AG04450 (cell line): ENCODE measurements at regions not wholly inside any gene's neighbourhood (a gene's known extent, or its start where the extent isn't known, plus 50 kb on each side); places are given as distances from the start of the nearest gene placed in this dataset.

Experiments used
- CTCF ChIA-PET: fragments of 300-600, 350-600 bp; formaldehyde crosslinking; extraction: SDS; loops from one replicate; lab custom pipeline; 2022; ENCODE audit warnings: antibody characterized with exemption, inconsistent platforms; lab: Charles Lee
- POLR2A ChIA-PET: fragments of 350-600 bp; formaldehyde crosslinking; extraction: SDS; loops from one replicate; lab custom pipeline; 2021; ENCODE audit warnings: antibody characterized with exemption, inconsistent platforms; lab: Yijun Ruan, JAX
- DNase-seq: peaks from one replicate; pipeline ENCODE4 v3.0.0-alpha.2; 2011; ENCODE audit warnings: low read depth, low spot score
- H3K27ac ChIP-seq: one replicate; pipeline ENCODE4 v1.5.1; 2012; ENCODE audit warnings: low read depth, low read length, control low read depth
- H3K27me3 ChIP-seq: one replicate; pipeline ENCODE4 v1.6.0; 2012; ENCODE audit warnings: low read length; ENCODE audit not compliant: control insufficient read depth, insufficient read depth
- H3K4me3 ChIP-seq: 2 replicates; pipeline ENCODE4 v1.5.1; 2011; ENCODE audit warnings: mild to moderate bottlenecking, low read depth, low read length, control low read depth
- H3K9me3 ChIP-seq: 2 replicates; pipeline ENCODE4 v1.5.1; 2012; ENCODE audit warnings: low read length; ENCODE audit not compliant: control insufficient read depth, insufficient read depth
- TF ChIP-seq, protein P1 (sequence below): IDR thresholded peaks from 2 replicates; pipeline ENCODE4 v1.5.1; 2011; ENCODE audit warnings: low read depth, low read length, control low read depth, inconsistent platforms

DNA sequence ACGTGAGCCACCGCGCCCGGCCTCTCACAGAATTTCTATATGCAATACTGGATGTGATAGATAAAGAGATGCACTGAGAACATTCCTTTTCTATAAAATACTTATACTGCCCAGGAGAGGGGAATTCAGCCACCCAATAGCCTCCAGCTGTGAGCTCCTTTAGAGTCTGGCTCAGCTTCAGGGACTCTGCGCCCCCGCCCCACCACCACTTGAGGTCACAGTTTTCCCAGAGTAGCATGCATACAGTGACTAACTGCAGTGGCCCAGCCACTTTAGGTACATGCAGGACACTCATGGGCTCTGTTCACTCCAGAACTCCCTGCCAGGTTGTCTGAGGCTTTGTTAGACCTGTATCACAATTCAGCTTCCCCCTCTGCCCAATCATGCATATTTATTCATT lies 144.4 kb upstream of the TET2 start:
- ChIA-PET POLR2A (no interaction called here), CTCF (no interaction called here)
- Histone ChIP-seq H3K9me3 (no peaks in the 10 kb centered on the region), H3K4me3 (no peak overlapping the region), H3K27me3 (no peaks in the 10 kb centered on the region), H3K27ac (no peak overlapping the region)
- TF ChIP-seq, protein P1, sequence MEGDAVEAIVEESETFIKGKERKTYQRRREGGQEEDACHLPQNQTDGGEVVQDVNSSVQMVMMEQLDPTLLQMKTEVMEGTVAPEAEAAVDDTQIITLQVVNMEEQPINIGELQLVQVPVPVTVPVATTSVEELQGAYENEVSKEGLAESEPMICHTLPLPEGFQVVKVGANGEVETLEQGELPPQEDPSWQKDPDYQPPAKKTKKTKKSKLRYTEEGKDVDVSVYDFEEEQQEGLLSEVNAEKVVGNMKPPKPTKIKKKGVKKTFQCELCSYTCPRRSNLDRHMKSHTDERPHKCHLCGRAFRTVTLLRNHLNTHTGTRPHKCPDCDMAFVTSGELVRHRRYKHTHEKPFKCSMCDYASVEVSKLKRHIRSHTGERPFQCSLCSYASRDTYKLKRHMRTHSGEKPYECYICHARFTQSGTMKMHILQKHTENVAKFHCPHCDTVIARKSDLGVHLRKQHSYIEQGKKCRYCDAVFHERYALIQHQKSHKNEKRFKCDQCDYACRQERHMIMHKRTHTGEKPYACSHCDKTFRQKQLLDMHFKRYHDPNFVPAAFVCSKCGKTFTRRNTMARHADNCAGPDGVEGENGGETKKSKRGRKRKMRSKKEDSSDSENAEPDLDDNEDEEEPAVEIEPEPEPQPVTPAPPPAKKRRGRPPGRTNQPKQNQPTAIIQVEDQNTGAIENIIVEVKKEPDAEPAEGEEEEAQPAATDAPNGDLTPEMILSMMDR, result no peak
- no peak for DNase-seq

DNA sequence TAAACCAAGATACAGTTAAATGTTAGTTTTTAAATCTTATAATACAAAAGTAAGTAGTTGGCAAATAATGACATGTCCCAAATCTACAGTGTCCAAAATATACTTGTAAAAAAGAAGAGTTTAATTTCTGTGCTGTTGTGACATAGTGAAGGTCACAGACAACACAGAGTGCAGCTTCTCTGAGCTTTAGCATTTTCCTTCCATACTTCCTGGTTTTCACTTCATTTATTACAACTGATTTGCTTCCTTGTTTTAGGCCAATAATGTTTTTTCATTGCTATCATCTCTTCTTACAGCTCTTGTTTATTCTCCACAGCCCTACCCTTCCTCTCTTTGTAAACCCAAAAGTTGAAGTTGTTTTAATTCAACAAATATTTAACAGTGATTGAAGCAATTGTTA lies 132.4 kb upstream of the TET2 start:
- TF ChIP-seq, protein P1, result no peak
- ChIA-PET CTCF (no interaction called here), POLR2A (no interaction called here)
- DNase-seq, result no peak
- Histone ChIP-seq H3K27me3 (no peaks in the 10 kb centered on the region), H3K9me3 (no peaks in the 10 kb centered on the region), H3K4me3 (no peak overlapping the region), H3K27ac (no peak overlapping the region)

DNA sequence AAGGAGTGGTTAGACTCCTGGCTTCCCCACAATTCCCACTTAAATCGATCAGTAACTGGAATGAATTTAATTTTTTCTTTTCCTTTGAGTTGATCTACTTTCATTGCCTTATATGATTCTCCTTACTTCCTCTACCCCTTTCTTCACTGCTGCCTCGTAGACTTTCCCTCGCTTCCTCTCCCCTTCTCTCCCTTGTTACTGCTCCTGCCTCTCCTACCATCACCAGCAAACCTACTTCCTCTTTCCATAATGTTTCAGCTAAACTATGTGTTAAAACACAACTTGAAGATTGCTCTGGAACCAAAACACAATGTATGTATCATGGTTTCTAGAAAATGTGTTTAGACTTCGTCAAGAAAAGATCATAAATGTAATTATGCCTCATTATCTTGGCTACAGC lies 132.0 kb upstream of the TET2 start:
- TF ChIP-seq, protein P1, result no peak
- Histone ChIP-seq H3K27me3 (no peaks in the 10 kb centered on the region), H3K9me3 (no peaks in the 10 kb centered on the region), H3K4me3 (no peak overlapping the region), H3K27ac (no peak overlapping the region)
- DNase-seq, result no peak
- CTCF ChIA-PET, result no interaction called here
- POLR2A ChIA-PET, result no interaction called here

DNA sequence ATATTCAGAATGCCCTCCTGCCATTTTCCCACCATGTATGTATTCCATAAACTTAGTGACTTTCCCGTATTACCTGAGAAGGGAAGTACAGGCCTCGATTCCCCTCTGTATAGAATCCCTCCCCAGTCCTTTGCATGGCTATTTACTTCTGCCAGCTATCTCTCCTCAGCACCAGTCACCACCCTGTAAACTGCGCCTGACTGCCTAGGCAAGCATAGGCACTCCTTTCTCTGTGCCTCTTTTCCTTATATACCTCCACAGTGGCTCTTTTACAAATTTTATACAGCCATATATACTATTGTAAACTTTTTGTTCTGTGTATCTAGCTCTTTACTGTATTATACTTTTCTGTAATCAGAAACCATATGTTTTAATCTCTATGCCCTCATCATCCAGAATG lies 130.9 kb upstream of the TET2 start:
- no peaks in the 10 kb centered on the region for H3K9me3 ChIP-seq
- TF ChIP-seq, protein P1, result no peak
- no peak overlapping the region for H3K27ac ChIP-seq
- POLR2A ChIA-PET, result no interaction called here
- no peaks in the 10 kb centered on the region for H3K27me3 ChIP-seq
- no peak for DNase-seq
- CTCF ChIA-PET, result no interaction called here
- H3K4me3 ChIP-seq, result no peak overlapping the region

DNA sequence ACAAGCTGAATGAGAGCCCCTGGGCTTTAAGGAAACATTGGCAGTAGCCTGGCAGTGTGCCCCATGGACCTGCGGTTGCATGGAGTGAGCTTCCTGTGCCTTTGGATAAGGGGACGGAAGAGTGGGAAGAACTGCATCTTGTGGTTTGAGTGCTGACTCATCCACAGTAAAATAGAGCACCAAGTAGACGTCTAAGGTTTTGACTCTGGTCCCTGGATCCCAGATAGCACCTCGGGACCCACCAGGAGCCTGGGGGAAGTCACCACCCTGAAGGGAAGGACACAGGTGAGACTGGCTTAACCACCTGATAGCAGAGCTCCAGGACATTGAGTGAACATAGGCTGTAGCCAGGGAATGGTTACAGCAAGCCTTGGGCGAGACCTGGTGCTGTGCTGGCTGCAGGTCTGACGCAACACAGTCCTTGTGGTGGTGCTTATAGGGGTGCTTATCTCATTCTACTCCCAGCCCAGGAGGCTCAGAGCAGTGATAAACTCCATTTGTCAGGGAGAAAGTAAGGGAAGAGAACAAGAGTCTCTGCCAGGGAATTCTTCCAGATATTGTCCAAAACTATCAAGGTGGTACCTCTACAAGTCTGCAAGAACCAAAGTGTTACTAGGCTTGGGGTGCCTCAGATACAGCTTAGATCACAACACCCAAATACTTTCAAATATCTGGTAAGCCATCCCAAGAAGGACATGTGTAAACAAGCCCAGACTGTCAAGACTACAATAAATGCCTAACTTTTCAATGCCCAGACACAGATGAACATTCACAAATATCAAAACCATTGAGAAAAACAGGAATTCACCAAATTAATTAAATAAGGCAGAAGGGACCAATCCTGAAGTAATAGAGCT lies 123.6 kb upstream of the TET2 start:
- ChIA-PET CTCF (interaction anchor here (1.1 kb wide), 1 partner anchor 451 kb away, joined by 3 read pairs; the partner anchor contains the start of gene PPA2), POLR2A (no interaction called here)
- TF ChIP-seq, protein P1, result no peak

More for the DNA sequence above, 123.6 kb upstream of the TET2 start:
- H3K4me3 ChIP-seq, result no peak overlapping the region
- no peak overlapping the region for H3K27ac ChIP-seq
- DNase-seq, result no peak
- H3K27me3 ChIP-seq, result no peaks in the 10 kb centered on the region
- H3K9me3 ChIP-seq, result no peaks in the 10 kb centered on the region
